Astrocyte (in vitro differentiated cells and primary cell): ENCODE measurements at regions not wholly inside any gene's neighbourhood (a gene's known extent, or its start where the extent isn't known, plus 50 kb on each side); places are given as distances from the start of the nearest gene placed in this dataset.

Experiments used
- CTCF ChIP-seq: IDR thresholded peaks from 2 replicates; pipeline ENCODE4 v1.5.1; 2011; ENCODE audit warnings: low read depth, mild to moderate bottlenecking, inconsistent platforms, low read length, moderate library complexity; ENCODE audit not compliant: insufficient read depth
- EZH2 ChIP-seq: IDR thresholded peaks from 2 replicates; pipeline ENCODE4 v1.6.1; 2012; ENCODE audit warnings: mild to moderate bottlenecking, low read length, inconsistent platforms; ENCODE audit not compliant: insufficient read depth

GRCh38 chr11:131248588-131248987 lies 121.8 kb upstream of the NTM start:
- TF ChIP-seq CTCF (no peak), EZH2 (no peak)
